Kidney (tissue), 13 donors: ENCODE measurements at regions not wholly inside any gene's neighbourhood (a gene's known extent, or its start where the extent isn't known, plus 50 kb on each side); places are given as distances from the start of the nearest gene placed in this dataset.
"Not testable (repeated sequence)": the region's sequence is repeated elsewhere in the genome, so short reads cannot be mapped to it uniquely, and the experiment has no call there.

ENCODE experiments used
- DNase-seq, 5 donors: peaks; one replicate each; pipeline ENCODE4 v3.0.0-alpha.2; 2013 to 2020
- FAIRE-seq: peaks from 2 replicates; lab custom pipeline; 2012; peaks lifted over from hg19 to GRCh38; lab: Jason Lieb, UNC
- H3K27ac ChIP-seq, 2 donors: one replicate each; pipeline ENCODE4 v1.7.0; 2013; ENCODE audit warnings: low read depth in 2 of 2, low read length in 2 of 2, inconsistent platforms in 1 of 2
- H3K27me3 ChIP-seq: one replicate; pipeline ENCODE4 v1.7.1; 2013; ENCODE audit warnings: low read length, inconsistent platforms; ENCODE audit not compliant: control insufficient read depth, insufficient read depth
- H3K36me3 ChIP-seq, 3 donors: one replicate each; pipeline versions ENCODE4 v1.7.0 to v1.7.1; 2013; ENCODE audit warnings: low read length in 3 of 3, control low read depth in 1 of 3, inconsistent platforms in 1 of 3; ENCODE audit not compliant: insufficient read depth in 3 of 3, control insufficient read depth in 2 of 3
- H3K4me1 ChIP-seq, 3 donors: one replicate each; pipeline versions ENCODE4 v1.7.0 to v1.7.1; 2013; ENCODE audit warnings: low read length in 3 of 3, inconsistent platforms in 1 of 3, low read depth in 1 of 3; ENCODE audit not compliant: control insufficient read depth in 2 of 3, insufficient read depth in 2 of 3
- H3K4me3 ChIP-seq, 3 donors: one replicate each; pipeline versions ENCODE4 v1.7.0 to v1.8.1; 2013; ENCODE audit warnings: low read length in 3 of 3, control low read depth in 1 of 3, inconsistent platforms in 1 of 3
- H3K9ac ChIP-seq, 3 donors: one replicate each; pipeline versions ENCODE4 v1.7.0 to v1.7.1; 2013; ENCODE audit warnings: low read length in 3 of 3, control low read depth in 1 of 3, inconsistent platforms in 1 of 3
- H3K9me3 ChIP-seq, 3 donors: one replicate each; pipeline versions ENCODE4 v1.7.0 to v1.7.1; 2013; ENCODE audit warnings: low read length in 3 of 3, control low read depth in 1 of 3, inconsistent platforms in 1 of 3; ENCODE audit not compliant: control insufficient read depth in 2 of 3, insufficient read depth in 1 of 3
- CTCF ChIP-seq: IDR thresholded peaks from 3 replicates; pipeline ENCODE4 v1.5.1; 2012; ENCODE audit warnings: mild to moderate bottlenecking, moderate library complexity, borderline replicate concordance; ENCODE audit not compliant: insufficient read depth; ENCODE audit errors: extremely low read depth
- intact Hi-C: fragments of 100-400 bp; cut with DNase I; formaldehyde crosslinking; loops from one replicate; pipeline ENCODE4 v1.11.1; 2022
- donor health status: control.
- donor health status: control.
- donor health status: control.
- donor health status: control.
- donor health status: control.
- donor health status: DM: yes; HTN: yes; CAD: no.
- donor health status: Normal renal cell carcinoma (clear cell type).

GRCh38 chr3:112759210-112759609 is 87.5 kb downstream of the CD200R1L start:
- intact Hi-C loops, result no loop called here
- H3K27me3 ChIP-seq, result no peaks in the 10 kb centered on the region
- no peak for DNase-seq
- H3K36me3 ChIP-seq, result no peaks in the 10 kb centered on the region
- no peak overlapping the region for H3K4me3 ChIP-seq
- no peak overlapping the region for H3K27ac ChIP-seq
- H3K4me1 ChIP-seq, result no peaks in the 10 kb centered on the region
- FAIRE-seq, result no peak
- H3K9me3 ChIP-seq, result peaks cover 0 to 2% (median 0%) of the 10 kb centered on the region in 3 donors
- no peak for TF ChIP-seq CTCF
- H3K9ac ChIP-seq, result no peak overlapping the region

- Histone ChIP-seq H3K4me1 (no peaks in the 10 kb centered on the region), H3K9ac (no peak overlapping the region), H3K9me3 (peaks cover 0 to 2% (median 0%) of the 10 kb centered on the region in 3 donors), H3K27me3 (no peaks in the 10 kb centered on the region), H3K4me3 (no peak overlapping the region), H3K36me3 (no peaks in the 10 kb centered on the region), H3K27ac (no peak overlapping the region)
- FAIRE-seq (no peak), DNase-seq (no peak)
- intact Hi-C loops, result no loop called here
- no peak for TF ChIP-seq CTCF
These were observed 89.5 kb downstream of the CD200R1L start for GRCh38 chr3:112757197-112757596.

GRCh38 chr3:112755845-112756613 is 90.6 kb downstream of the CD200R1L start:
- H3K27me3 ChIP-seq, result no peaks in the 10 kb centered on the region
- no peak overlapping the region for H3K4me3 ChIP-seq
- no peak for TF ChIP-seq CTCF
- peaks cover 0 to 2% (median 0%) of the 10 kb centered on the region in 3 donors for H3K9me3 ChIP-seq
- intact Hi-C loops, result no loop called here
- H3K4me1 ChIP-seq, result no peaks in the 10 kb centered on the region
- DNase-seq, result no peak
- H3K9ac ChIP-seq, result no peak overlapping the region
- no peaks in the 10 kb centered on the region for H3K36me3 ChIP-seq
- no peak overlapping the region for H3K27ac ChIP-seq
- no peak for FAIRE-seq

GRCh38 chr3:112755046-112755445 is 91.6 kb downstream of the CD200R1L start:
- H3K9ac ChIP-seq, H3K4me3 ChIP-seq, H3K27me3 ChIP-seq, H3K4me1 ChIP-seq, H3K36me3 ChIP-seq, FAIRE-seq, H3K27ac ChIP-seq, DNase-seq, intact Hi-C loops, H3K9me3 ChIP-seq: not testable (repeated sequence)
